CD14-positive monocyte (primary cell): ENCODE measurements at regions not wholly inside any gene's neighbourhood (a gene's known extent, or its start where the extent isn't known, plus 50 kb on each side); places are given as distances from the start of the nearest gene placed in this dataset.

Experiments used
- DNase-seq, 3 donors: peaks; one replicate each; pipeline ENCODE4 v3.0.0-alpha.2; 2011 to 2022
- H2AFZ ChIP-seq: 2 replicates; pipeline ENCODE4 v1.6.0; 2012; ENCODE audit warnings: mild to moderate bottlenecking, low read depth, low read length, inconsistent platforms; ENCODE audit not compliant: insufficient read depth, poor library complexity, severe bottlenecking
- H3K27ac ChIP-seq, 2 donors: 1 replicate in 1 of 2; 2 replicates in 1 of 2; pipeline ENCODE4 v1.5.1; 2012 to 2013; ENCODE audit warnings: low read length in 2 of 2, control low read depth in 1 of 2, inconsistent platforms in 1 of 2, low read depth in 1 of 2, mild to moderate bottlenecking in 1 of 2
- H3K27me3 ChIP-seq, 2 donors: one replicate each; pipeline versions ENCODE4 v1.6.0 to v1.6.1; 2011 to 2013; ENCODE audit warnings: low read length in 2 of 2; ENCODE audit not compliant: control insufficient read depth in 2 of 2, insufficient read depth in 2 of 2
- H3K36me3 ChIP-seq, 2 donors: replicated peaks in 1 of 2; 1 replicate in 1 of 2; 2 replicates in 1 of 2; pipeline versions ENCODE4 v1.5.1 to v1.6.1; 2012 to 2013; ENCODE audit warnings: low read length in 2 of 2, control low read depth in 1 of 2, inconsistent platforms in 1 of 2, mild to moderate bottlenecking in 1 of 2; ENCODE audit not compliant: insufficient read depth in 2 of 2, control insufficient read depth in 1 of 2
- H3K4me1 ChIP-seq, 2 donors: 1 replicate in 1 of 2; 2 replicates in 1 of 2; pipeline versions ENCODE4 v1.5.1 to v1.6.1; 2012 to 2013; ENCODE audit warnings: low read length in 2 of 2, control low read depth in 1 of 2, inconsistent platforms in 1 of 2, mild to moderate bottlenecking in 1 of 2, moderate library complexity in 1 of 2; ENCODE audit not compliant: insufficient read depth in 2 of 2, control insufficient read depth in 1 of 2
- H3K4me2 ChIP-seq: replicated peaks from 2 replicates; pipeline ENCODE3; 2012; ENCODE audit warnings: low read length, moderate library complexity, mild to moderate bottlenecking; ENCODE audit not compliant: poor library complexity, severe bottlenecking; ENCODE audit errors: extremely low read depth
- H3K4me3 ChIP-seq, 3 experiments: fragments of 200-600 bp in 1 of 3; sonication (generic) in 1 of 3; replicated peaks in 1 of 3; 1 replicate in 2 of 3; 2 replicates in 1 of 3; pipeline ENCODE4 v1.5.1; 2011 to 2013; ENCODE audit warnings: low read length in 3 of 3, mild to moderate bottlenecking in 3 of 3, control low read depth in 2 of 3, low read depth in 2 of 3, inconsistent platforms in 1 of 3, moderate library complexity in 1 of 3
- H3K79me2 ChIP-seq: 2 replicates; pipeline ENCODE4 v1.6.0; 2012; ENCODE audit warnings: mild to moderate bottlenecking, control low read depth, inconsistent platforms, low read length, moderate library complexity; ENCODE audit not compliant: insufficient read depth
- H3K9ac ChIP-seq: 2 replicates; pipeline ENCODE4 v1.6.0; 2017; ENCODE audit warnings: low read length, mild to moderate bottlenecking; ENCODE audit not compliant: insufficient read depth, poor library complexity, severe bottlenecking
- H3K9me3 ChIP-seq, 2 donors: replicated peaks in 1 of 2; 1 replicate in 1 of 2; 2 replicates in 1 of 2; pipeline versions ENCODE4 v1.5.1 to v1.6.1; 2012 to 2013; ENCODE audit warnings: low read length in 2 of 2, control low read depth in 1 of 2; ENCODE audit not compliant: control insufficient read depth in 1 of 2, insufficient read depth in 1 of 2
- H4K20me1 ChIP-seq: 2 replicates; pipeline ENCODE4 v1.6.0; 2012; ENCODE audit warnings: mild to moderate bottlenecking, low read length, control low read depth, moderate library complexity; ENCODE audit not compliant: insufficient read depth
- H3K27ac Mint-ChIP-seq, 7 donors: one replicate each; pipeline ENCODE4 v1.8.0; 2020; ENCODE audit warnings: mild to moderate bottlenecking in 7 of 7, mixed read lengths in 7 of 7, moderate library complexity in 6 of 7, inconsistent platforms in 2 of 7
- H3K27me3 Mint-ChIP-seq, 3 donors: one replicate each; pipeline ENCODE4 v1.8.0; 2021 to 2022; ENCODE audit warnings: low read depth in 3 of 3, mild to moderate bottlenecking in 3 of 3, mixed read lengths in 3 of 3, moderate library complexity in 3 of 3, inconsistent platforms in 1 of 3
- H3K36me3 Mint-ChIP-seq, 2 donors: one replicate each; pipeline ENCODE4 v1.8.0; 2020; ENCODE audit warnings: mixed read lengths in 2 of 2, inconsistent platforms in 1 of 2, mild to moderate bottlenecking in 1 of 2
- H3K4me1 Mint-ChIP-seq: one replicate; pipeline ENCODE4 v1.8.0; 2020; ENCODE audit warnings: mild to moderate bottlenecking, mixed read lengths
- H3K4me3 Mint-ChIP-seq, 2 donors: one replicate each; pipeline ENCODE4 v1.8.0; 2020; ENCODE audit warnings: mild to moderate bottlenecking in 2 of 2, mixed read lengths in 2 of 2, moderate library complexity in 1 of 2
- H3K9me3 Mint-ChIP-seq, 7 donors: one replicate each; pipeline ENCODE4 v1.8.0; 2020 to 2022; ENCODE audit warnings: mixed read lengths in 7 of 7, mild to moderate bottlenecking in 6 of 7, moderate library complexity in 6 of 7, inconsistent platforms in 2 of 7
- WGBS: methylation state at CpG from one replicate; pipeline ENCODE4 v1.1.5; 2013; ENCODE audit warnings: missing lambda C conversion rate; ENCODE audit not compliant: insufficient coverage; 5-methylcytosine and 5-hydroxymethylcytosine counted together
- intact Hi-C, 2 donors: fragments of 100-400 bp; cut with micrococcal nuclease; formaldehyde crosslinking; loops; one replicate each; pipeline versions ENCODE4 v1.15.0 to v1.15.1; 2023
- TF ChIP-seq, protein P1 (sequence below): fragments of 200-600 bp; IDR thresholded peaks from one replicate; pipeline ENCODE4 v1.8.0; 2022; ENCODE audit warnings: antibody characterized with exemption, mild to moderate bottlenecking

DNA sequence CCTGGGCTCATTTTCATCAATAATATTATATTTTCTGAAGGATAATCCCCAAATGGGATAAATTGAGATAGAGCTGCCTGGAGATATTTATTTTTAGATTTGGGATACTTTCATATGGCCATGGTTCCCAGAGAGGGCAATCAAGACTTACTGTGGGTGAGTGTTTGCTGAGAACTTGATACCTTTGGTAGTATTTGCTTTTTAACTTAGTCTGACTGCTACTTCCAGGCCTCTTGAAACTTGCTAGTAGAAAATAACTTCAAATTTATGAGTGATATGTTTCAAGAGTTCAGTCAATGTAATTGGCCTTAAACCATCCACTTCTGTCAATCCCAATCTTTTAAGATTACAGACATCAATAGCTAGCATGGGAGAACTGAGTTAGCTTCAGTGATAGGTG is 181.6 kb upstream of the POU3F4 start:
- H3K36me3 ChIP-seq, result no peaks in the 10 kb centered on the region
- H4K20me1 ChIP-seq, result no peaks in the 10 kb centered on the region
- Mint-ChIP-seq H3K4me1 (no peaks in the 10 kb centered on the region), H3K36me3 (no peaks in the 10 kb centered on the region), H3K27me3 (peaks cover 0 to 3% (median 0%) of the 10 kb centered on the region in 3 donors), H3K4me3 (no peak overlapping the region), H3K27ac (peak overlapping the region in 1 of 7 donors; percentile 3), H3K9me3 (peaks cover 0 to 6% (median 0%) of the 10 kb centered on the region in 7 donors)
- no peak overlapping the region for H3K4me2 ChIP-seq
- intact Hi-C loops, result no loop called here
- H3K9ac ChIP-seq, result no peak overlapping the region
- no peak overlapping the region for H3K27ac ChIP-seq
- no peaks in the 10 kb centered on the region for H3K4me1 ChIP-seq
- TF ChIP-seq, protein P1, sequence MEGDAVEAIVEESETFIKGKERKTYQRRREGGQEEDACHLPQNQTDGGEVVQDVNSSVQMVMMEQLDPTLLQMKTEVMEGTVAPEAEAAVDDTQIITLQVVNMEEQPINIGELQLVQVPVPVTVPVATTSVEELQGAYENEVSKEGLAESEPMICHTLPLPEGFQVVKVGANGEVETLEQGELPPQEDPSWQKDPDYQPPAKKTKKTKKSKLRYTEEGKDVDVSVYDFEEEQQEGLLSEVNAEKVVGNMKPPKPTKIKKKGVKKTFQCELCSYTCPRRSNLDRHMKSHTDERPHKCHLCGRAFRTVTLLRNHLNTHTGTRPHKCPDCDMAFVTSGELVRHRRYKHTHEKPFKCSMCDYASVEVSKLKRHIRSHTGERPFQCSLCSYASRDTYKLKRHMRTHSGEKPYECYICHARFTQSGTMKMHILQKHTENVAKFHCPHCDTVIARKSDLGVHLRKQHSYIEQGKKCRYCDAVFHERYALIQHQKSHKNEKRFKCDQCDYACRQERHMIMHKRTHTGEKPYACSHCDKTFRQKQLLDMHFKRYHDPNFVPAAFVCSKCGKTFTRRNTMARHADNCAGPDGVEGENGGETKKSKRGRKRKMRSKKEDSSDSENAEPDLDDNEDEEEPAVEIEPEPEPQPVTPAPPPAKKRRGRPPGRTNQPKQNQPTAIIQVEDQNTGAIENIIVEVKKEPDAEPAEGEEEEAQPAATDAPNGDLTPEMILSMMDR, result no peak
- H3K79me2 ChIP-seq, result no peaks in the 10 kb centered on the region
- no peaks in the 10 kb centered on the region for H3K27me3 ChIP-seq
- no peak for DNase-seq
- H3K9me3 ChIP-seq, result no peaks in the 10 kb centered on the region
- no peak overlapping the region for H2AFZ ChIP-seq
- H3K4me3 ChIP-seq, result no peak overlapping the region

DNA sequence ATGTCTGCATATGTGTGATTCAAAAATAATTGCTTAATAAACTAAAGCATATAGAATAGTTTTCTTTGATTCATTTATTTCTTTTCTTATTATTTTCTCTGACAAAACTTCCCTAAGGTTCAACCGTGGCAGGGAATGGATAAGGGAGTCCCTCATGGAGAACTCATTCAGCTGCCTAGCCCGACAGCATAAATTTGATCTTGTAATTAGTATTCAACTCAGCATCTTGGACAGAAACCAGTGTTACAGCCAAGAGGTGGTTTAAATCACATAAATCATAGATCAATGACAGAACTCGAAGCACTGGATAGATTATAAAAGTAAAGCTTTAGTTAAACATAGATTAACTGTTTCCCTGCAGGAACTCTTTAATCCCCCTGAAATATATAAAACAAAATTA is 174.3 kb upstream of the POU3F4 start:
- TF ChIP-seq, protein P1, result no peak
- Histone ChIP-seq H3K9me3 (no peaks in the 10 kb centered on the region), H3K4me1 (no peaks in the 10 kb centered on the region), H3K9ac (no peak overlapping the region), H3K27ac (no peak overlapping the region), H3K79me2 (no peaks in the 10 kb centered on the region), H2AFZ (no peak overlapping the region), H3K4me3 (no peak overlapping the region), H3K36me3 (no peaks in the 10 kb centered on the region), H3K4me2 (no peak overlapping the region), H3K27me3 (no peaks in the 10 kb centered on the region), H4K20me1 (no peaks in the 10 kb centered on the region)
- H3K9me3 Mint-ChIP-seq, result peaks cover 0 to 3% (median 0%) of the 10 kb centered on the region in 7 donors
- no peaks in the 10 kb centered on the region for H3K36me3 Mint-ChIP-seq
- intact Hi-C loops, result no loop called here
- no peak for DNase-seq
- no peaks in the 10 kb centered on the region for H3K4me1 Mint-ChIP-seq
- WGBS, result no CpG with 5 or more reads among the region's 3 CpGs
- no peak overlapping the region for H3K4me3 Mint-ChIP-seq
- no peaks in the 10 kb centered on the region for H3K27me3 Mint-ChIP-seq
- no peak overlapping the region for H3K27ac Mint-ChIP-seq
